Kidney glomerular epithelial cell (primary cell): ENCODE measurements at regions not wholly inside any gene's neighbourhood (a gene's known extent, or its start where the extent isn't known, plus 50 kb on each side); places are given as distances from the start of the nearest gene placed in this dataset.
"Not testable (repeated sequence)": the region's sequence is repeated elsewhere in the genome, so short reads cannot be mapped to it uniquely, and the experiment has no call there.

Source experiments
- DNase-seq: peaks from one replicate; lab custom pipeline; 2025; lab: John Stamatoyannopoulos, UW

GRCh38 chr14:49114161-49114893, 471.9 kb downstream of the RPS29 start:
- DNase-seq, result no peak

- no peak for DNase-seq
Observed at GRCh38 chr14:49106741-49107667, 479.2 kb downstream of the RPS29 start.

- no peak for DNase-seq
Observed at GRCh38 chr14:49105956-49106355, 480.2 kb downstream of the RPS29 start.

DNA sequence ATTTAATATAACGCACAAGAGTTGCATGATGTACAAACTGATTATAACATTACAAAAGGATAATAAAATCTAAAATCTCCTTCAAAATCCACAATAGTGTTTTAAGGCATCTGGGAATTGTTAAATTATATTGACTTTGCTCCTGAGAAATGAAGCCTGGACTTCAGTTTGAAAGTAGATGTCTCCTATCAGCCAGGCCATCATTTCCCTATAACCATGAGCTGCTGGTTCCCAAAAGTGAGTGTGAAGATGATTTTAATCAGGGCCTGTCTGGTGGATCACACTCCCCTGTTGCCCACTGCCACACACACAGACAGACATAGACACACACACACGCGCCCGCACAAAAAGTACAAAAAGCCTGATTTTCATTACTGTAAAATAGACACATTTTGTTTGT, 480.7 kb downstream of the RPS29 start:
- no peak for DNase-seq

GRCh38 chr14:49092345-49092744, 493.8 kb downstream of the RPS29 start:
- no peak for DNase-seq

- DNase-seq, result no peak
Observed at GRCh38 chr14:49089107-49089506, 497.1 kb downstream of the RPS29 start.

DNA sequence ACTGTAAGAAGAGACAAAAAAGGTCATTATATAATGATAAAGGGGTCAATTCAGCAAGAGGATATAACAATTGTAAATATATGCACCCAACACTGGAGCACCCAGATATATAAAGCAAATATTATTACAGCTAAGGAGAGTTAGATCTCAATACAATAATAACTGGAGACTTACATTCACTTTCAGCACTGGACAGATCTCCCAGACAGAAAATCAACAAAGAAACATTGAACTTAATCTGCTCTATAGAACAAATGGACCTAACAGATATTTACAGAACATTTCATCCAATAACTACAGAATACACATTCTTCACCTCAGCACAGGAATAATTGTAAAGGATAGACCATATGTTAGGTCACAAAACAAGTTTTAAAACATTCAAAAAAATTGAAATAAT, 512.9 kb downstream of the RPS29 start:
- DNase-seq, result not testable (repeated sequence)

GRCh38 chr14:49058511-49058910, 527.7 kb downstream of the RPS29 start:
- no peak for DNase-seq

GRCh38 chr14:49057838-49058510, 528.2 kb downstream of the RPS29 start:
- no peak for DNase-seq

- DNase-seq, result no peak
Observed at GRCh38 chr14:49056021-49056420, 530.2 kb downstream of the RPS29 start.

DNA sequence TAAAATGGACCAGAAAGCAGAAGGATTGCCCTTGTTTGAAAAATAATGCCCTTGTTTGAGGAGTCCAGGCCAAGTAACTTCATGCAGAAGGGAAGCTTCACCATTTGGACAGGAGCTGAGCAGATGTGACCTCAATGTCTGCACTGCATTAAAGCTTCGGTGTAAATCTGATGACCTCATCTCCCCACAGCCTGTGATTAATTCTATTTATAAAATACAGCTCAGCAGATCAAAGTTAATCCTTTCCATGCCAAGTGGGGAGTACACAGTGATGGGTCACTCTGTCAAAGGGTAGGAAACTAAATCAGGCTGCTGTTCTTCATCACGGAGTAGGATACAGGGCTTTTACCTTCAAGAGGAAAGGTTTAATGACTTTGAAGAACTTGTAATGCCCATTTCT, 533.7 kb downstream of the RPS29 start:
- no peak for DNase-seq

DNA sequence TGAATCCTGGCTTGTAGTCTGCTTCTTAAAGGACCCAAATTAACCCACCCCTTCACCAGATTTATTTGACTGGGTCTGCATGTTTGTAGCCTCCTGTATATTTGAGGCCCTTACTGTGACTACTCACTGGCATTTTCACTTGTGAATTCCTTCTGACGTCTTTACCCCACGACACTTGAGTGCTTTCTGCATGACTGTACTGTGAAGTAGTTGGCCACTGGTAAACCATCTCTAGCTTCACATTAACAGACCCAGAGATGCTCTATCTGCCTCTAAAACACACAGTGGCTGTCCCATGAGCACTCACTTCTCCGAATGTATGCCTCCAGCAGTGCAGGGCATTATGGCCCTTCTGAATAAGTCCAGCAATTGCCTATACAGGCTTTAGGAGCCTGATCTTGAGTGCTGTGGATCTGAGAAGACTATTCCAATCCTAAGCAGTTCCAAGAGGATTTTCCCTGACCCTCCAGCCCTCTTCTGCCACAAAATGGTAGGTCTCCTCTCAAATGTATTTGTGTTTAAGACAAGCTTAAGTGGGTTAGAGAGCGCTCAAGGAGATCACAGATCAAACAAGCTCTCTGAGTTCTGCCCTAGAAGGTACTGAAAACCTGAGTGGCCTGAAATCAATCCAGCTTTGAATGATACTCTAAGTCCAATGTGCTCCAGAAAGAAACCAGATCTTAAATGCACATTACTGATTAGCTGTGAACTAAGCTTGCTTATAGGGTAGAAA, 534.7 kb downstream of the RPS29 start:
- no peak for DNase-seq

- DNase-seq, result no peak
Observed at GRCh38 chr14:49050822-49051221, 535.4 kb downstream of the RPS29 start.

DNA sequence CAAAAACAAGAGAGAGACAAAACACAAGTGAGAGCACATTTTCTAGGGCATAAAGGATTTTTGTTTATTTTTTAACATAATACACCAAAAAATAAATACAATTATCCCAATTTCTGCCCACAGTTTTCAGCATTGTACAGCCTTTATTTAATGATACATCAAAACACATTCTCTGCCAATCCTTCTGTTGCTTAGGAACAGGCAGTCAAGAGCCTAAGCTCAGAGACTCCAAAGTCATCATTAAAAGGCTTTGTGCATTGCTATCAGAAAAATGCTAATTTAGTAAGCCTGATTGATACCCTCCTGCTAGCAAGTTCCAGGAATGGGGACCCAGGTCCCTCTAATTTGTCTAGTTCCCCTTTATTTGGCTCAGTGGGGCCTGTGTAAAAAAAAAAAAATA, 536.5 kb downstream of the RPS29 start:
- no peak for DNase-seq

DNA sequence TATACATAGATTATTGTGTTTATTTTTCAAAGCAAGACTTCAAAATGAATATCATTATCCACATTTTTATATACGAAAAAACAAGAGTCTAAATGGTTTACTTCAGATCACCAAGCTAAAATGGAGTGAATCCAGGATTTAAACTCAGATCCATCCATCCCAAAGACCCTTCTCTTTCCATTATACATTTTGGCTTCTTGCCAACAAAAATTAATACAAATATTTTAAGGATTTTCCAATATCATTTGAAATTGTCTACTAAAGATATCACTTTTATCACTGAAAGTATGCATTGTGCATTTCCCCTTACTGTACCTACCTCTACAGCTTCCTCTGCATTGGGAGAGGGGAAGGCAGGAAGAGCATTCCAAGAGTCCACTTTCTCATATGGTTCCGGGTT, 541.2 kb downstream of the RPS29 start:
- DNase-seq, result no peak

- no peak for DNase-seq
Observed at GRCh38 chr14:49036984-49037516, 549.1 kb downstream of the RPS29 start.

- no peak for DNase-seq
Observed at GRCh38 chr14:49036266-49036665, 549.9 kb downstream of the RPS29 start.

DNA sequence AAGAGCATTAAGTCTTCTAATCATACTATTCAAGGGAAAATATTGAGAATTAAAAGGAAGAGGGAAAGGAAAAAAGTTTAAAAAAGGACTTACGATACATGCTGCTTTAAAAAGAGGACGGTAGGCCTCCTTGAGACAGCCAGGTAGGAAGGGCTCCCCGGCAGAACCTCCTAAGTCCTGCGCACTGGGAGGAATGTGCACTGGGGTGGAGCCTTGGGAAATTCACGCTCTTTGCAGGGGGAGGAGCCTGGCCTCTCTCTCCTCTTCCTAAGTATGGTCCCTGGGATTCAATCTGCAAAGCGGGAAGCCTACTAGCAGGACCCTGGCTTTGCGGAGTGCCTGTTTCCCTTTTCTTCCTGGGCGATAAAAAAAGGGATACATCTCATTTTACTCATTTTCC, 553.0 kb downstream of the RPS29 start:
- DNase-seq, result no peak

GRCh38 chr14:49031710-49032109, 554.5 kb downstream of the RPS29 start:
- not testable (repeated sequence) for DNase-seq

GRCh38 chr14:49019467-49020115, 566.6 kb downstream of the RPS29 start:
- DNase-seq, result no peak

DNA sequence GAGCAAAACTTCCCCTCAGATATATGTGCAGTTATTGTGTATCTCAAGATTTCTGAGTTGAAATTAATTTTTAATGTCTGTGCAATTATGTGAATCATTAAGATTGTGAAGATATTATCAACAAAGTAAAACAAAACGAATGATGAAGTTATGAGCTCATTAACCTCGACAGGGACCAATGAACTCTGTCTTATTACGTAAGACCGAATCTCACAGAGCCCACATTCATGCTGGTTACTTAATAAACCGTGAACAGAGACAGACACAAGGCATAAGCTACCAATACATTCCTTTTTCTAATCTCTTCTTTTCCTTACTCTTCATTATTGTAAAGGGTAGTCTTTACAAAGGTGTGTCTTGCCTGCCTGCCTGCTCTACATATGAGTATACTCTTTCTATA, 568.7 kb downstream of the RPS29 start:
- peak; percentile 29 for DNase-seq
